Rectal smooth muscle tissue (tissue), 1 donor: ENCODE measurements at regions not wholly inside any gene's neighbourhood (a gene's known extent, or its start where the extent isn't known, plus 50 kb on each side); places are given as distances from the start of the nearest gene placed in this dataset.
"Not testable (repeated sequence)": the region's sequence is repeated elsewhere in the genome, so short reads cannot be mapped to it uniquely, and the experiment has no call there.

Experiments
- H3K27ac ChIP-seq: one replicate; pipeline ENCODE4 v1.7.0; 2013; ENCODE audit warnings: low read depth, low read length, inconsistent platforms
- H3K27me3 ChIP-seq: one replicate; pipeline ENCODE4 v1.7.0; 2013; ENCODE audit warnings: low read length; ENCODE audit not compliant: control insufficient read depth, insufficient read depth
- H3K36me3 ChIP-seq: one replicate; pipeline ENCODE4 v1.7.0; 2013; ENCODE audit warnings: low read length; ENCODE audit not compliant: control insufficient read depth, insufficient read depth
- H3K4me1 ChIP-seq: one replicate; pipeline ENCODE4 v1.7.0; 2013; ENCODE audit warnings: low read length; ENCODE audit not compliant: control insufficient read depth, insufficient read depth
- H3K4me3 ChIP-seq: one replicate; pipeline ENCODE4 v1.7.0; 2013; ENCODE audit warnings: low read length
- H3K9ac ChIP-seq: one replicate; pipeline ENCODE4 v1.7.0; 2013; ENCODE audit warnings: low read length

GRCh38 chr20:36082315-36082915 is 72.1 kb upstream of the EPB41L1 start:
- no peaks in the 10 kb centered on the region for H3K4me1 ChIP-seq
- no peaks in the 10 kb centered on the region for H3K27me3 ChIP-seq
- no peaks in the 10 kb centered on the region for H3K36me3 ChIP-seq
- H3K9ac ChIP-seq = no peak overlapping the region
- no peak overlapping the region for H3K4me3 ChIP-seq
- H3K27ac ChIP-seq = no peak overlapping the region

GRCh38 chr20:36083200-36083599 is 71.3 kb upstream of the EPB41L1 start:
- not testable (repeated sequence) for H3K4me3 ChIP-seq, H3K36me3 ChIP-seq, H3K27me3 ChIP-seq, H3K27ac ChIP-seq, H3K4me1 ChIP-seq, H3K9ac ChIP-seq

- no peak overlapping the region for H3K27ac ChIP-seq
- no peaks in the 10 kb centered on the region for H3K4me1 ChIP-seq
- H3K4me3 ChIP-seq = no peak overlapping the region
- no peaks in the 10 kb centered on the region for H3K27me3 ChIP-seq
- H3K36me3 ChIP-seq = no peaks in the 10 kb centered on the region
- H3K9ac ChIP-seq = no peak overlapping the region
Measured at GRCh38 chr20:36084356-36084755, 70.2 kb upstream of the EPB41L1 start.

GRCh38 chr20:36084897-36085613 is 69.5 kb upstream of the EPB41L1 start:
- H3K36me3 ChIP-seq = no peaks in the 10 kb centered on the region
- H3K4me3 ChIP-seq = no peak overlapping the region
- no peaks in the 10 kb centered on the region for H3K4me1 ChIP-seq
- no peaks in the 10 kb centered on the region for H3K27me3 ChIP-seq
- no peak overlapping the region for H3K27ac ChIP-seq
- no peak overlapping the region for H3K9ac ChIP-seq

- Histone ChIP-seq H3K4me1 (no peaks in the 10 kb centered on the region), H3K36me3 (no peaks in the 10 kb centered on the region), H3K4me3 (no peak overlapping the region), H3K27ac (no peak overlapping the region), H3K27me3 (no peaks in the 10 kb centered on the region), H3K9ac (no peak overlapping the region)
Measured at GRCh38 chr20:36085686-36086267, 68.8 kb upstream of the EPB41L1 start.

GRCh38 chr20:36086767-36087166 is 67.8 kb upstream of the EPB41L1 start:
- Histone ChIP-seq H3K9ac (no peak overlapping the region), H3K36me3 (no peaks in the 10 kb centered on the region), H3K4me1 (no peaks in the 10 kb centered on the region), H3K27ac (no peak overlapping the region), H3K27me3 (no peaks in the 10 kb centered on the region), H3K4me3 (no peak overlapping the region)

GRCh38 chr20:36090223-36090622 is 64.3 kb upstream of the EPB41L1 start:
- H3K27me3 ChIP-seq = no peaks in the 10 kb centered on the region
- no peak overlapping the region for H3K4me3 ChIP-seq
- H3K36me3 ChIP-seq = no peaks in the 10 kb centered on the region
- H3K4me1 ChIP-seq = peaks cover 5% of the 10 kb centered on the region
- no peak overlapping the region for H3K9ac ChIP-seq
- no peak overlapping the region for H3K27ac ChIP-seq

GRCh38 chr20:36091561-36092397 is 62.8 kb upstream of the EPB41L1 start:
- H3K4me3 ChIP-seq = peak overlapping the region; percentile 57
- no peak overlapping the region for H3K9ac ChIP-seq
- peaks cover 5% of the 10 kb centered on the region for H3K4me1 ChIP-seq
- no peak overlapping the region for H3K27ac ChIP-seq
- no peaks in the 10 kb centered on the region for H3K27me3 ChIP-seq
- no peaks in the 10 kb centered on the region for H3K36me3 ChIP-seq

GRCh38 chr20:36092398-36093024 is 62.0 kb upstream of the EPB41L1 start:
- H3K4me1 ChIP-seq = peaks cover 5% of the 10 kb centered on the region
- H3K36me3 ChIP-seq = no peaks in the 10 kb centered on the region
- peak overlapping the region; percentile 57 for H3K9ac ChIP-seq
- H3K4me3 ChIP-seq = peak overlapping the region; percentile 93
- no peaks in the 10 kb centered on the region for H3K27me3 ChIP-seq
- H3K27ac ChIP-seq = no peak overlapping the region

- Histone ChIP-seq H3K4me1 (peaks cover 5% of the 10 kb centered on the region), H3K27me3 (no peaks in the 10 kb centered on the region), H3K9ac (peak overlapping the region; percentile 57), H3K27ac (no peak overlapping the region), H3K4me3 (peak overlapping the region; percentile 93), H3K36me3 (no peaks in the 10 kb centered on the region)
Measured at GRCh38 chr20:36093025-36093803, 61.3 kb upstream of the EPB41L1 start.

GRCh38 chr20:36093804-36094145 is 60.8 kb upstream of the EPB41L1 start:
- H3K4me1 ChIP-seq = peaks cover 5% of the 10 kb centered on the region
- H3K27me3 ChIP-seq = no peaks in the 10 kb centered on the region
- no peak overlapping the region for H3K9ac ChIP-seq
- no peak overlapping the region for H3K27ac ChIP-seq
- peak overlapping the region; percentile 93 for H3K4me3 ChIP-seq
- H3K36me3 ChIP-seq = no peaks in the 10 kb centered on the region
